ENCODE measurements at regions not wholly inside any gene's neighbourhood (a gene's known extent, or its start where the extent isn't known, plus 50 kb on each side); places are given as distances from the start of the nearest gene placed in this dataset.

DNA sequence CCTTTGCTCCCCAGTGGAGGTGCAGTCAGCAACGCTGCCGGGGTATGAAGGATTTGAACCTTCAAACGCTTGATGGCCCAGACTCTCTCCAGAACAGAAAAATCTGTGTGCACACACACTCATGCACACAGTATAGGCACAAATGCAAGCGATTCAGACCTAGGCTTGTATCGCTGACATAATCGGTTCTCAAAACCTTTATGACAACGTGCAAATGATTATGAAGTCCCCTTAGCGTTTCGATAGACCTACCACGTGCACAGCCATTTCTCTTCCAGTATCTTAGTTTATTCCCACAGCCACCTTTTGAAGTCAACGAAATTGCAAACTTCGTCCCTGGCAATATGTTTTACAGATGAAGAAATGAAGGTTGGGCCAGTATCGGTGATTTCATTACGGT is 138.9 kb upstream of the MYCN start:
- no peaks in the 10 kb centered on the region for H3K4me1 Mint-ChIP-seq (ENCODE audit: low read depth)
- no peak for ATAC-seq (ENCODE audit: poor library complexity)
- TF ChIP-seq CTCF (IDR thresholded peaks at IDR 0.05) = no peak
- CTCF ChIA-PET = no interaction called here
- no peaks in the 10 kb centered on the region for H3K27me3 Mint-ChIP-seq
- POLR2A ChIA-PET = no interaction called here
- intact Hi-C loops (cut with DNase I, micrococcal nuclease) = no loop called here
- no peak for DNase-seq
- Histone ChIP-seq H3K36me3 (ENCODE audit: insufficient read depth, low read length) (no peaks in the 10 kb centered on the region), H3K27ac (ENCODE audit: low read depth in 1 of 2, low read length in 2 of 2) (no peak overlapping the region), H3K4me3 (ENCODE audit: low read length) (no peak overlapping the region), H3K9me3 (ENCODE audit: control insufficient read depth in 1 of 2, insufficient read depth in 1 of 2, low read length in 2 of 2) (peaks cover 0 to 11% of the 10 kb centered on the region in 2 experiments), H3K27me3 (ENCODE audit: control insufficient read depth in 1 of 2, insufficient read depth in 2 of 2, low read length in 2 of 2) (no peaks in the 10 kb centered on the region), H3K4me1 (ENCODE audit: insufficient read depth, low read length) (no peaks in the 10 kb centered on the region)
- no peaks in the 10 kb centered on the region for H3K9me3 Mint-ChIP-seq
- no peak overlapping the region for H3K4me3 Mint-ChIP-seq
- no peaks in the 10 kb centered on the region for H3K36me3 Mint-ChIP-seq (ENCODE audit: low read depth)
- no peak overlapping the region for H3K27ac Mint-ChIP-seq

GRCh38 chr2:15801904-15802303 is 138.4 kb upstream of the MYCN start:
- Mint-ChIP-seq H3K4me3 (no peak overlapping the region), H3K9me3 (no peaks in the 10 kb centered on the region), H3K36me3 (ENCODE audit: low read depth) (no peaks in the 10 kb centered on the region), H3K27ac (no peak overlapping the region), H3K4me1 (ENCODE audit: low read depth) (no peaks in the 10 kb centered on the region), H3K27me3 (no peaks in the 10 kb centered on the region)
- intact Hi-C loops (cut with DNase I, micrococcal nuclease) = no loop called here
- Histone ChIP-seq H3K4me1 (ENCODE audit: insufficient read depth, low read length) (no peaks in the 10 kb centered on the region), H3K27me3 (ENCODE audit: control insufficient read depth in 1 of 2, insufficient read depth in 2 of 2, low read length in 2 of 2) (no peaks in the 10 kb centered on the region), H3K9me3 (ENCODE audit: control insufficient read depth in 1 of 2, insufficient read depth in 1 of 2, low read length in 2 of 2) (peaks cover 0 to 11% of the 10 kb centered on the region in 2 experiments), H3K4me3 (ENCODE audit: low read length) (no peak overlapping the region), H3K36me3 (ENCODE audit: insufficient read depth, low read length) (no peaks in the 10 kb centered on the region), H3K27ac (ENCODE audit: low read depth in 1 of 2, low read length in 2 of 2) (no peak overlapping the region)
- no peak for TF ChIP-seq CTCF (IDR thresholded peaks at IDR 0.05)
- CTCF ChIA-PET = no interaction called here
- POLR2A ChIA-PET = no interaction called here
- no peak for ATAC-seq (ENCODE audit: poor library complexity)
- no peak for DNase-seq

DNA sequence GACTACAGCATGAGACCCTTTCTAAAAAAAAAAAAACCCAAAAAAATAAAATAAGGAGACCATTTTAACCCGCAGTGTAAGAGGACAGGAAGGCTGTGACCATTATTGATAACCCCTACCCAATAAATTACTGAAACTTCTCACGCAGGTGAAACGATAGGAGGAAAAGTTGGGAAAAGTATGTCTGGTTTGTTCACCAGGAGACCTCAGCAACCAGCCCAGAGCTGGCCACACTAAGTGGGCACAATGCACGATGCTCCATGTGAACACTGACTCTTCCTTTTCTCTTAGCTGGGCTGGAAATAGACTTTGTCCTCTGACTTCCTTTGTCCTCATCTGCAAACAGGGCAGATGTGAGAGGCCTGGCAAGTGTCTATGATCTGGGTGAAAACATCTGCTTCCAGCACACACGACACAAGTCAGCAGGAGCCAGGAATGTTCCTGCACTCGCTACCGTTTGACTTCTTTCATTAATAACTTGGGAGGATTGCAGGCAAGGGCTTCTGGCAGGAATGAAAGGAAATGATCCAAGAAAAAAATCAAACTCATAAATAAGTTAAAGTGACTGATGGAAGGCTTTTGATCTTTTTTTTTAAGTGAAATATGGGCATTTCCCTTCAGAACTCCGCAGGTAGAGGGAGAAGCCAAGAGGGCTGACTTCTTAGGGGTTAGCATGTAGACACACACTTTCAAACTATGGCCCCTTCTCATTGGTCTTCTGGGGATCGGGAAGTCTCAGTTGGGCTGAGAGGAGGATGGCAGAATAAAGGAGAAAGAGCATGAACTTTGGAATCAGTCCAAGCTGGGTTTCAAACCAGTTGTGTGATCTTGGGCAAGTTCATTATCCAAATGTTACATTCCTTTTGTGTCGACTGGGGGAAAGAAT is 137.4 kb upstream of the MYCN start:
- ChIA-PET CTCF (no interaction called here), POLR2A (no interaction called here)
- DNase-seq (no peak), ATAC-seq (ENCODE audit: poor library complexity) (no peak)
- H3K27ac Mint-ChIP-seq = no peak overlapping the region
- Histone ChIP-seq H3K36me3 (ENCODE audit: insufficient read depth, low read length) (no peaks in the 10 kb centered on the region), H3K27ac (ENCODE audit: low read depth in 1 of 2, low read length in 2 of 2) (no peak overlapping the region), H3K4me3 (ENCODE audit: low read length) (no peak overlapping the region), H3K9me3 (ENCODE audit: control insufficient read depth in 1 of 2, insufficient read depth in 1 of 2, low read length in 2 of 2) (peaks cover 0 to 11% of the 10 kb centered on the region in 2 experiments), H3K27me3 (ENCODE audit: control insufficient read depth in 1 of 2, insufficient read depth in 2 of 2, low read length in 2 of 2) (no peaks in the 10 kb centered on the region), H3K4me1 (ENCODE audit: insufficient read depth, low read length) (no peaks in the 10 kb centered on the region)
- TF ChIP-seq CTCF (IDR thresholded peaks at IDR 0.05) = no peak
- H3K27me3 Mint-ChIP-seq = no peaks in the 10 kb centered on the region
- H3K4me3 Mint-ChIP-seq = no peak overlapping the region
- no peaks in the 10 kb centered on the region for H3K36me3 Mint-ChIP-seq (ENCODE audit: low read depth)
- no peaks in the 10 kb centered on the region for H3K9me3 Mint-ChIP-seq
- no peaks in the 10 kb centered on the region for H3K4me1 Mint-ChIP-seq (ENCODE audit: low read depth)
- intact Hi-C loops (cut with DNase I, micrococcal nuclease) = no loop called here
